ENCODE measurements at regions not wholly inside any gene's neighbourhood (a gene's known extent, or its start where the extent isn't known, plus 50 kb on each side); places are given as distances from the start of the nearest gene placed in this dataset.

DNA sequence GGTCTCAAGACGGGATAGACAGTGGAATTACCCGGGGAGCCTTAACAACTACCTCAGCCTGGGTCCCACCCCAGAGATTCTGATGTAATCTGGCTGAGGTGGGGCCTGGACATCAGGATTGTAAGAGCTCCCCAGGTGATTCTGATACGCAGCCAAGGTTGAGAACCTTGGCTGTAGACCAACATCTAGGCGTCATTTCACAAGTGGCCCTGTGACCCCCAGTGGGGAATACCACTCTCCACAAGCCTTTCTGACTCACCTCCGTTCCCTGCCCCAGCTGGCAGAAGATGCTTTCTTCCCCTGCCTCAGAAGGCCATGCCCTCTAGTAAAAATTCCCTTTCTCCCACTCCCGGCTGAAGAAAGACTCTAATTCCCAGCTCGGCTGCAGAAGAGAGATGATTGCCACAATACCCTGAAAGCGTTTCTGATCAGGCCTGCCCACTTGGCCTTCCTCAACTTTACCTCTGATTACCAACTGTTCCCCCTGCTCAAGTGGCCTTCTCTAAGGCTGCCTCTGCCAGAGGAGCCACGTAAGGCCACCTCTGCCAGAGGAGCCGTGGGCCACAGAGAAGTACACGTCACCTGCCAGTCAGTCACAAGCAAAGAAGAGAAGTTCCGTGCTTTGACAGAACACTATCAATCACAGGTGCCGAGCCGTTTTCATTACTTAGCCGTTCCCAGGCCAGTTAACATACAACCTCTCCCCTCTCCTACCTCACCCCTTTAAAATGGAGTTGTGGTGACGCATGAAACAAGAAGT lies 116.8 kb upstream of the PKDCC start:
- TF ChIP-seq TAF1 (IDR thresholded peaks at IDR 0.05; ENCODE audit: borderline replicate concordance, insufficient read depth, low read length) = no peak
- no peak for TF ChIP-seq POLR2AphosphoS5 (IDR thresholded peaks at IDR 0.05; ENCODE audit: low read depth, low read length)

- TF ChIP-seq SIN3A (IDR thresholded peaks at IDR 0.05; ENCODE audit: borderline replicate concordance, insufficient read depth, low read length) = no peak
- no peak for TF ChIP-seq TAF1 (IDR thresholded peaks at IDR 0.05; ENCODE audit: borderline replicate concordance, insufficient read depth, low read length)
- no peak for TF ChIP-seq POLR2AphosphoS5 (IDR thresholded peaks at IDR 0.05; ENCODE audit: low read depth, low read length)
- no peak for TF ChIP-seq FOXP2 (optimal IDR thresholded peaks at IDR 0.05; ENCODE audit: borderline replicate concordance, extremely low read depth, extremely low read length, insufficient read depth)
Observed at GRCh38 chr2:41932241-41933045, 115.4 kb upstream of the PKDCC start.

GRCh38 chr2:41933046-41933420 lies 114.8 kb upstream of the PKDCC start:
- no peak for TF ChIP-seq REST (IDR thresholded peaks at IDR 0.05; ENCODE audit: insufficient read depth in 1 of 2, low read depth in 2 of 2, low read length in 2 of 2)
- no peak for TF ChIP-seq POLR2AphosphoS5 (IDR thresholded peaks at IDR 0.05; ENCODE audit: low read depth, low read length)
- TF ChIP-seq FOXP2 (optimal IDR thresholded peaks at IDR 0.05; ENCODE audit: borderline replicate concordance, extremely low read depth, extremely low read length, insufficient read depth) = no peak
- TF ChIP-seq SIN3A (IDR thresholded peaks at IDR 0.05; ENCODE audit: borderline replicate concordance, insufficient read depth, low read length) = no peak

DNA sequence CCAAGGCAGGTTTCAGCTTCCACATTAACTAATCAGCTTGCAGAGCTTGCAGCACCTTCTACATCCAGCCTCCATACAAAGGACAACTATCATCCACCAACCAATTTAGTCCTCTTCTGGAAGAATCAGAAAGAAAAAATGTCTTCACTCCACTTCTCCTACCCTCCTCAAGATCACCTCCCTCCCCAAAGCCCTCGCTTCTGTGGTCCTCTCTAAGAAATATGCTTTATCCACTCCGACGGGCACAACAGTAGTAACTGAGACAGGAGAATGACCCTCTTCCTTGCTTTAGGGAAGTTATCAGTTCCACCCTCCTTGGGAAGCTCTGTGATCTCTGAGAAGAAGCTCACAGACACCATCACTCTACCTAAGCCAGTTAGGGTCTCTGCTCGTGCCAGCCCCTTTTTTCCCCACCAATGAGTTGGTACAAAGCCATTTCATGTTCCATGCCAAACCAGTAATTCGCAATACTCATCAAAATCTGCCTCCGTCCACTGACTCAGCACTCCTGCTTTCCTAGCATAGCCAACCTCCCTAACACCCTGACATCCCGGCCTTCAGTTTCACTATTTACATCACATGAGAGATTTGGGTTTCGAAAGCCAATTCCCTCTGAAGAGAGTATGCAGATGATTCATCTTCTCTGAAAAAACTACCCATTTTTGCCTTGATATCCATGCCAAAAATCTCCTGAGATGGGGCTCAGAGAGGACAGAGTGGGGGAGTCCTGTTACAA lies 114.1 kb upstream of the PKDCC start:
- TF ChIP-seq FOXP2 (optimal IDR thresholded peaks at IDR 0.05; ENCODE audit: borderline replicate concordance, extremely low read depth, extremely low read length, insufficient read depth) (no peak), SIN3A (IDR thresholded peaks at IDR 0.05; ENCODE audit: borderline replicate concordance, insufficient read depth, low read length) (no peak), TAF1 (IDR thresholded peaks at IDR 0.05; ENCODE audit: borderline replicate concordance, insufficient read depth, low read length) (no peak), POLR2AphosphoS5 (IDR thresholded peaks at IDR 0.05; ENCODE audit: low read depth, low read length) (no peak), REST (IDR thresholded peaks at IDR 0.05; ENCODE audit: insufficient read depth in 1 of 2, low read depth in 2 of 2, low read length in 2 of 2) (no peak)

DNA sequence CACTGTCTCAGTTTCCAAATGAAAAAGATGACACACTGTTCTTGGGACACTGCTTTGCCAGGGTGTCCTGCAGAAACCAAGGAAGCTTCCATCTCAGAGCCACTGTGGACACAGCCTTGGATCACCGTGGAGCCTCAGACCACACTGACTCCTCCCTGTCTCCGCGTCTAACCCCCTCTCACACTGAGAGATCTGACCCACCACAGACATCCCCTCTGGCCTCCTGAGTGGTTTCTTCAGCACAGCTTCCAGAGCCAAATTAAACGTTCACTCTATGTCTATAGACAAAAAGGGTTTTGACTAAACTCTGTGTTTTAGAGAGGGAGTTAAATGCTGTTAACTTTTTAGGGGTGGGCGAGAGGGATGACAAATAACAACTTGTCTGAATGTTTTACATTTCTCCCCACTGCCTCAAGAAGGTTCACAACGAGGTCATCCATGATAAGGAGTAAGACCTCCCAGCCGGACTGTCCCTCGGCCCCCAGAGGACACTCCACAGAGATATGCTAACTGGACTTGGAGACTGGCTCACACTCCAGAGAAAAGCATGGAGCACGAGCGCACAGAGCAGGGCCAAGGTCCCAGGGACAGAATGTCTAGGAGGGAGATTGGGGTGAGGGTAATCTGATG lies 113.4 kb upstream of the PKDCC start:
- TF ChIP-seq SIN3A (IDR thresholded peaks at IDR 0.05; ENCODE audit: borderline replicate concordance, insufficient read depth, low read length) = no peak
- no peak for TF ChIP-seq TAF1 (IDR thresholded peaks at IDR 0.05; ENCODE audit: borderline replicate concordance, insufficient read depth, low read length)
- TF ChIP-seq FOXP2 (optimal IDR thresholded peaks at IDR 0.05; ENCODE audit: borderline replicate concordance, extremely low read depth, extremely low read length, insufficient read depth) = no peak
- no peak for TF ChIP-seq REST (IDR thresholded peaks at IDR 0.05; ENCODE audit: insufficient read depth in 1 of 2, low read depth in 2 of 2, low read length in 2 of 2)
